ENCODE measurements at regions not wholly inside any gene's neighbourhood (a gene's known extent, or its start where the extent isn't known, plus 50 kb on each side); places are given as distances from the start of the nearest gene placed in this dataset.
A peak's percentile ranks its signal among the peaks of the same experiment; 100 is the strongest.

DNA sequence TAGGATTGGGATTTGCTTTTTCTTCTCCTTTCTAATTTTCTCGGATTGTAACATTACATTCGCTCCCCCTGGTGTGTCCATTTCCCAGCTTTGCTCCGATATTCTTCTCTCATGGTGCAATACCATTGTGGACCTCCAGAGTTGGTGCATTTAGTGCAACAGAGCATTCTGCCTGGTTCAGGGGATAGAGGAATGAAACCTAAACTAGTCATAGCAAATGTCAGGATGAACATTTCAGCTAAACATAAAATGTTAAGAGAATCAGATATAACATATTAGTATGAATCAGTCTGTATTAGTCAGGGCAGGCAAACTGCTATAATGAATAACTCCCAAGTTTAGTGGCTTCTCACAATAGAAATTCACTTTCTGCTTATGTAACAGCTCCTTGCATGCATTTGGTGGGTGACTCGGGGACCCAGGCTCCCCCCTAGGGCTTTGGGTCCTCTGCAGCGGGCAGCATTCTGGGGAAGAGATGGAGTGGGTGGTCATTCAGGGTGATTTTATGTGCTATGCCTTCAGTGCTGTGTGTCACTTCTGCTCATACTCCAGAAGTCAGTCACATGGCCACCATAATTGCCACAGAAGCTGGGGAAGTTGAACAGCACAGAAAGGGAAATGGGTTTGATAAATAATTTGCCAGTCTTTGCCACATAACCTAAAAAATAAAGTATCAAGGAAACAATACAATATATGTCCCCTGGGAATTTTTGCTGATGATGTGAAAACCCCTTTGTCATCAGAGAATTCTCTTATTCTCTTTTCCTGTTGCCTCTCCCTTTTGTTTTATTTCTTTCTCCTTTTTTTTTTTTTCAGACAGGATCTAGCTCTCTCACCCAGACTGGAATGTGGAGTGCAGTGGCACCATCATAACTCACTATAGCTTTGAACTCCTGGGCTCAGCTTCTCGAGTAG lies 111.0 kb downstream of the HSPH1 start:
- no peak for DNase-seq (ENCODE audit: low spot score)
- no peak for TF ChIP-seq CTCF (IDR thresholded peaks at IDR 0.05)
- ATAC-seq (ENCODE audit: low FRiP score): no peak

- DNase-seq (ENCODE audit: low spot score) (no peak), ATAC-seq (ENCODE audit: low FRiP score) (no peak)
- TF ChIP-seq CTCF (IDR thresholded peaks at IDR 0.05): no peak
These were observed 111.9 kb downstream of the HSPH1 start for GRCh38 chr13:31049833-31050232.

- ATAC-seq (ENCODE audit: low FRiP score): no peak
- no peak for DNase-seq (ENCODE audit: low spot score)
- TF ChIP-seq CTCF (IDR thresholded peaks at IDR 0.05): no peak
These were observed 112.6 kb downstream of the HSPH1 start for GRCh38 chr13:31049083-31049482.

DNA sequence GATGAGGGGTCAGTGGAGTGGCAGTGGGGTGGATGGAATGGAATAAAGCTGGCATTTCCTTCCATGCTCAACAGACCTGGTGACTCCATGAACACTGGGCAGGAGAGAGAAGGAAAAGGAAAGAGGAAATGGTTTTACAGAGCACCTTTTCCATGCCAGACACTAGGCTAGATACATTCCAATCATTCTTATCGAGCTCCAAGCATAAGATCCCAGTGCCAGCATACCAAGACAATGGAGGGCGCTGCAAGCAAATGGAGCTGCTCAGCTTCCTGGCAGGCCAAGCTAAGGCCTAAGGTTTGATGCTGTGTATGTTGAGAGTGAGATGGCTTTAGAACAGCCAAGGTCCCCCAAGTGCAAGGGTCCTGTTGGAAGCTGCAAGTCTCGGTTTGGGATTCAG lies 113.2 kb downstream of the HSPH1 start:
- no peak for DNase-seq (ENCODE audit: low spot score)
- no peak for ATAC-seq (ENCODE audit: low FRiP score)
- TF ChIP-seq CTCF (IDR thresholded peaks at IDR 0.05): no peak

- no peak for TF ChIP-seq CTCF (IDR thresholded peaks at IDR 0.05)
- ATAC-seq (ENCODE audit: low FRiP score): no peak
- DNase-seq (ENCODE audit: low spot score): no peak
These were observed 114.3 kb downstream of the TEX26 start for GRCh38 chr13:31046711-31047279.

GRCh38 chr13:31045286-31046081 lies 113.0 kb downstream of the TEX26 start:
- no peak for TF ChIP-seq CTCF (IDR thresholded peaks at IDR 0.05)
- DNase-seq (ENCODE audit: low spot score) (no peak), ATAC-seq (ENCODE audit: low FRiP score) (peak; percentile 67)
